ENCODE measurements at regions not wholly inside any gene's neighbourhood (a gene's known extent, or its start where the extent isn't known, plus 50 kb on each side); places are given as distances from the start of the nearest gene placed in this dataset.

DNA sequence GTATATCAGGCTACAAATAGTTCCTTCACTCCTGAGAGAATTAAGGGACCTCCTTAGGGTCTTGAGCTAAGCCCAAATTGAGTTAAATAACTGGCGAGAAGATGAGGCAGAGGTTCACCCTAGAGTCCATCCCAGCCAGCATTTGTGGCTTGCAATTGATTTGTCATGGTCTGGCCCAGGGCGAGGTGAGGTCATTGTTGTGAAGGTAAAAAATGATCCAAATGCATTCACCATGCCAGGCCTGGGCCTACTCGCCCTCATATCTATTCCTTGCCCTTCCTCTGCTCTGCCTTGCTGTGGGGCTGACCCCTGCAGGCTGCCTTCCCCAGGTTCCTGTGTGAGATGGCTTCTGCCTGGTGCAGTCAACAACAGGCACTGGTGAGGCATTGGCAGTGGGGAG, 207.2 kb downstream of the ZNF365 start:
- TF ChIP-seq EZH2phosphoT487 (IDR thresholded peaks at IDR 0.05; ENCODE audit: borderline replicate concordance, low read depth) (no peak), CTCF (IDR thresholded peaks at IDR 0.05) (no peak), EP300 (IDR thresholded peaks at IDR 0.05; ENCODE audit: borderline replicate concordance in 1 of 2, low read depth in 1 of 2, low read length in 1 of 2) (no peak), MEF2A (IDR thresholded peaks at IDR 0.05; ENCODE audit: borderline replicate concordance, low read depth) (no peak)
- TF ChIP-seq, protein P1, sequence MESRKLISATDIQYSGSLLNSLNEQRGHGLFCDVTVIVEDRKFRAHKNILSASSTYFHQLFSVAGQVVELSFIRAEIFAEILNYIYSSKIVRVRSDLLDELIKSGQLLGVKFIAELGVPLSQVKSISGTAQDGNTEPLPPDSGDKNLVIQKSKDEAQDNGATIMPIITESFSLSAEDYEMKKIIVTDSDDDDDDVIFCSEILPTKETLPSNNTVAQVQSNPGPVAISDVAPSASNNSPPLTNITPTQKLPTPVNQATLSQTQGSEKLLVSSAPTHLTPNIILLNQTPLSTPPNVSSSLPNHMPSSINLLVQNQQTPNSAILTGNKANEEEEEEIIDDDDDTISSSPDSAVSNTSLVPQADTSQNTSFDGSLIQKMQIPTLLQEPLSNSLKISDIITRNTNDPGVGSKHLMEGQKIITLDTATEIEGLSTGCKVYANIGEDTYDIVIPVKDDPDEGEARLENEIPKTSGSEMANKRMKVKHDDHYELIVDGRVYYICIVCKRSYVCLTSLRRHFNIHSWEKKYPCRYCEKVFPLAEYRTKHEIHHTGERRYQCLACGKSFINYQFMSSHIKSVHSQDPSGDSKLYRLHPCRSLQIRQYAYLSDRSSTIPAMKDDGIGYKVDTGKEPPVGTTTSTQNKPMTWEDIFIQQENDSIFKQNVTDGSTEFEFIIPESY (IDR thresholded peaks at IDR 0.05; ENCODE audit: borderline replicate concordance, low read depth) = no peak

Data from SK-N-SH (cell line).